ENCODE measurements at regions not wholly inside any gene's neighbourhood (a gene's known extent, or its start where the extent isn't known, plus 50 kb on each side); places are given as distances from the start of the nearest gene placed in this dataset.

DNA sequence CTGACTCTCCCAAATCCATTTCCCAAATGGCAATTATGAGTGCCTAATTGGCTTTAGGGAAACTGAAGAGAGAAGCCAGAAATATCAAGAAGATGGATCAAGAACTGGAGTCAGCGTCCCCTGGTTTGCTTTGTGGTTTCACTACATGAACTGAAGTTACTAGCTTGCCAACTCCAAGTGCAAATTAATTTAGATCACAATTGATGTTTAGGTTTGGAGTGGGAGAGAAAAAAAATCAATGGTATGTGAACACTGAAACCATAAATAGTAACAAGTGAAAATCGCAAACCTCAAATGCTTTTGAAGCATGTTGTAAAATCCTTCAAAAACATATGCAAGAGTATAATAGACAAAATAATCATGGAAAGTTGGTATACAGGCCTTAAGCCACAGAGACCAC is 1528.6 kb upstream of the SLC10A2 start:
- H3K36me3 ChIP-seq = no peaks in the 10 kb centered on the region
- intact Hi-C loops (cut with DNase I; ENCODE audit: low total_unique reads) = loop anchor here (5.0 kb wide), 1 partner anchor 1572 kb away; no protein-coding TSS in a partner anchor
- H3K4me3 ChIP-seq = no peak overlapping the region
- no peak for DNase-seq
- no peaks in the 10 kb centered on the region for H3K4me1 ChIP-seq
- no peaks in the 10 kb centered on the region for H3K27me3 ChIP-seq
- no peak overlapping the region for H3K27ac ChIP-seq
- no peaks in the 10 kb centered on the region for H3K9me3 ChIP-seq
- no peak for TF ChIP-seq POLR2A (IDR thresholded peaks at IDR 0.05)
- TF ChIP-seq, protein P1, sequence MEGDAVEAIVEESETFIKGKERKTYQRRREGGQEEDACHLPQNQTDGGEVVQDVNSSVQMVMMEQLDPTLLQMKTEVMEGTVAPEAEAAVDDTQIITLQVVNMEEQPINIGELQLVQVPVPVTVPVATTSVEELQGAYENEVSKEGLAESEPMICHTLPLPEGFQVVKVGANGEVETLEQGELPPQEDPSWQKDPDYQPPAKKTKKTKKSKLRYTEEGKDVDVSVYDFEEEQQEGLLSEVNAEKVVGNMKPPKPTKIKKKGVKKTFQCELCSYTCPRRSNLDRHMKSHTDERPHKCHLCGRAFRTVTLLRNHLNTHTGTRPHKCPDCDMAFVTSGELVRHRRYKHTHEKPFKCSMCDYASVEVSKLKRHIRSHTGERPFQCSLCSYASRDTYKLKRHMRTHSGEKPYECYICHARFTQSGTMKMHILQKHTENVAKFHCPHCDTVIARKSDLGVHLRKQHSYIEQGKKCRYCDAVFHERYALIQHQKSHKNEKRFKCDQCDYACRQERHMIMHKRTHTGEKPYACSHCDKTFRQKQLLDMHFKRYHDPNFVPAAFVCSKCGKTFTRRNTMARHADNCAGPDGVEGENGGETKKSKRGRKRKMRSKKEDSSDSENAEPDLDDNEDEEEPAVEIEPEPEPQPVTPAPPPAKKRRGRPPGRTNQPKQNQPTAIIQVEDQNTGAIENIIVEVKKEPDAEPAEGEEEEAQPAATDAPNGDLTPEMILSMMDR (IDR thresholded peaks at IDR 0.05) = no peak

DNA sequence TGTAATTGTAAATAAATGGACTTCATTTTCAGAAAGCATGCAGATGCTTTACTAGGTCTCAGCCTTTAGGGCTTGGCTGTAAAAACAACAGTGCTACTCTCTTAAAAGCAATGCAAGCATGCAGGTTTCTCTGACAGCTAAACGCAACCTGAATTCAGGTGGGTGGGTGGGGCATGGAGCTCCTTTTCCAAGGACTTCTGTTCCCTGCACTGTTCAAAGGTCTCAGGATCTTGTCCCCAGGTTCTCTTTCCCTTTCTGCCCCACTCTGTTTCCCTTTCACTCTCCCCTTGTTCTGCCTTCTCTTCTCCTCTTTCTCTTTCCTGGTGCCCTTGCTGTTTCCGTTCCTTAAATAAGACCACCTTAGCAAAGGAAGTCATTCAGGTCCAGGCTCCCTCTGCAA is 1527.5 kb upstream of the SLC10A2 start:
- DNase-seq = no peak
- no peak overlapping the region for H3K27ac ChIP-seq
- H3K4me1 ChIP-seq = no peaks in the 10 kb centered on the region
- H3K9me3 ChIP-seq = no peaks in the 10 kb centered on the region
- no peak overlapping the region for H3K4me3 ChIP-seq
- intact Hi-C loops (cut with DNase I; ENCODE audit: low total_unique reads) = no loop called here
- TF ChIP-seq, protein P1 (IDR thresholded peaks at IDR 0.05) = no peak
- no peak for TF ChIP-seq POLR2A (IDR thresholded peaks at IDR 0.05)
- H3K27me3 ChIP-seq = no peaks in the 10 kb centered on the region
- H3K36me3 ChIP-seq = no peaks in the 10 kb centered on the region

DNA sequence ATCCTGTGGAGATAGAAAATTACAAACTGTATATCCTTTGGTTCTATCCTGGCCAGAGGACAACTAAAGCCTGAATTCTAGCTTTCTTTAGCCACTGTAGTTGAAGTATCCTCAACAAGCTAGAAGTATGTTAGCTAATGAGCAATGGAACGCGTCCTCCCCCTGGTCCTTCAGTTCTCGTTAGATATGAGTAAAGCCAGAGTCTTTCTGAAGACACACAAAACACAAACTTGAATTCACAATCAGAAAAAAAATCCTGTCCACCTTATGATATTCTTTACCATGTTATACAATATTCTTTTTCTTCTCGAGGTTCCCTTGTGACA is 1527.0 kb upstream of the SLC10A2 start:
- Histone ChIP-seq H3K36me3 (no peaks in the 10 kb centered on the region), H3K27me3 (no peaks in the 10 kb centered on the region), H3K27ac (no peak overlapping the region), H3K4me3 (no peak overlapping the region), H3K4me1 (no peaks in the 10 kb centered on the region), H3K9me3 (no peaks in the 10 kb centered on the region)
- intact Hi-C loops (cut with DNase I; ENCODE audit: low total_unique reads) = no loop called here
- no peak for DNase-seq
- TF ChIP-seq, protein P1 (IDR thresholded peaks at IDR 0.05) = no peak
- TF ChIP-seq POLR2A (IDR thresholded peaks at IDR 0.05) = no peak

DNA sequence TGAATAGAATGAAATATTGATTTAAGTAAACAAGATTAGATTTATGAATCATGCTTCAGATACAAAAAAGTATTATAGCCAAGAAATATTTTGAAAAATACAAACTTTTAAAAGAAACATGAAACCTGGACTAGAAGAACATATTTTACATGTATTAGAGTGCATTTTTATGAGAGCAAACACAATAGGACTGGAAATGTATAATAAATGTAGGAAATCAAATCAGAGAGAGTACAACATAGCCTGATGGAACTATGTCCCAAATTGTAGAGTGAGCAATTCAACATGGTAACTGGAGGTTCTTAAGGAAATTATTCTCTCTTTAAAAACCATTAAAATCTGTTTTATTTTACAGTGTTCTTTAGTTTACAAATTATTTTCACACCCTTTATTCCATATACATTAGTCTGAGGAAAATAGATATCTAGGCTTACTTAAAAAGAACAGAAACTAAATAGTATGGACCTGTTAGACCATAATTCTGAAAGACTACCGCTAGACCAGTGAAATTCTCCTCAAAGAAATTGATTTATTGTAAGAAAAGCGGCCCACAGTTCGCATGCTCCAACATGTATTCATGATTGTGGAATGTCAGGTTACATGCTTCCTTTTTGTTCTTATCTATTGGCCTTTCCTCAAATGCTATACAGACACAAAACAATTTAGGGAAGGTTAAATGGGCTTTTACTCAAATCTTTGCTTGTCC is 1526.5 kb upstream of the SLC10A2 start:
- DNase-seq = no peak
- no peak for TF ChIP-seq POLR2A (IDR thresholded peaks at IDR 0.05)
- TF ChIP-seq, protein P1 (IDR thresholded peaks at IDR 0.05) = no peak
- Histone ChIP-seq H3K9me3 (no peaks in the 10 kb centered on the region), H3K27ac (no peak overlapping the region), H3K4me1 (no peaks in the 10 kb centered on the region), H3K4me3 (no peak overlapping the region), H3K36me3 (no peaks in the 10 kb centered on the region), H3K27me3 (no peaks in the 10 kb centered on the region)
- intact Hi-C loops (cut with DNase I; ENCODE audit: low total_unique reads) = no loop called here

DNA sequence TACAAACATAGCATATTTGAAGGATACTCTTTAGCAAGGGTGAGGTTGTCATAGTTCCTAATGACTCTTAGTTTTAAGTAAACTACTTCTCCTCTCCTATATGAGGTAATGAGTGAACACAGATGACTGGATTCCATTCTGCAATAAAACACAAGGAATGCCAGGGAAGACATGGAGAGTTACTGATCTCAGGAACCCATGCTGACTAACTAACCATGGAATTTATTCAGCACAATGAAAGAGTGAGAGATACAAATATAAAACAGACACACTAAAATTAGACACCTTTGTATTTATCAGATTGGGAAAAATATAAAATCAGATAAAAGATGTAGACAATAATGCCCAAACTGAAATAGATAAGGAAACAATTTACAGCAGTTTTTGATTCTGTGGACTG is 1525.9 kb upstream of the SLC10A2 start:
- Histone ChIP-seq H3K4me3 (no peak overlapping the region), H3K36me3 (no peaks in the 10 kb centered on the region), H3K9me3 (no peaks in the 10 kb centered on the region), H3K27ac (no peak overlapping the region), H3K4me1 (no peaks in the 10 kb centered on the region), H3K27me3 (no peaks in the 10 kb centered on the region)
- DNase-seq = no peak
- no peak for TF ChIP-seq POLR2A (IDR thresholded peaks at IDR 0.05)
- TF ChIP-seq, protein P1 (IDR thresholded peaks at IDR 0.05) = no peak
- intact Hi-C loops (cut with DNase I; ENCODE audit: low total_unique reads) = no loop called here
